Omental fat pad (tissue), 3 donors: ENCODE measurements at regions not wholly inside any gene's neighbourhood (a gene's known extent, or its start where the extent isn't known, plus 50 kb on each side); places are given as distances from the start of the nearest gene placed in this dataset.

Experiments
- ATAC-seq: fragments of 150-250 bp; one replicate; pipeline ENCODE4 v1.9.1; 2016; ENCODE audit warnings: mild to moderate bottlenecking, moderate library complexity; ENCODE audit not compliant: low FRiP score
- DNase-seq: peaks from one replicate; pipeline ENCODE4 v3.0.0-alpha.2; 2019; ENCODE audit warnings: low spot score
- CTCF ChIP-seq, 3 donors: fragments of 450-650 bp; IDR thresholded peaks; one replicate each; pipeline ENCODE4 v1.5.1; 2016 to 2017; ENCODE audit warnings: antibody characterized with exemption in 3 of 3, mild to moderate bottlenecking in 3 of 3, moderate library complexity in 2 of 3

- ATAC-seq (no peak), DNase-seq (no peak)
- no peak for TF ChIP-seq CTCF (IDR thresholded peaks at IDR 0.05)
Observed at GRCh38 chrX:46279214-46279924, 265.9 kb downstream of the ZNF674 start.

GRCh38 chrX:46278572-46278971 is 266.6 kb downstream of the ZNF674 start:
- ATAC-seq (no peak), DNase-seq (no peak)
- TF ChIP-seq CTCF (IDR thresholded peaks at IDR 0.05): no peak

GRCh38 chrX:46268412-46268811 is 276.8 kb downstream of the ZNF674 start:
- TF ChIP-seq CTCF (IDR thresholded peaks at IDR 0.05): no peak
- DNase-seq (no peak), ATAC-seq (no peak)

- DNase-seq (no peak), ATAC-seq (no peak)
- no peak for TF ChIP-seq CTCF (IDR thresholded peaks at IDR 0.05)
Observed at GRCh38 chrX:46263494-46263893, 281.7 kb downstream of the ZNF674 start.

GRCh38 chrX:46262304-46262703 is 282.9 kb downstream of the ZNF674 start:
- no peak for DNase-seq
- no peak for ATAC-seq
- TF ChIP-seq CTCF (IDR thresholded peaks at IDR 0.05): no peak

DNA sequence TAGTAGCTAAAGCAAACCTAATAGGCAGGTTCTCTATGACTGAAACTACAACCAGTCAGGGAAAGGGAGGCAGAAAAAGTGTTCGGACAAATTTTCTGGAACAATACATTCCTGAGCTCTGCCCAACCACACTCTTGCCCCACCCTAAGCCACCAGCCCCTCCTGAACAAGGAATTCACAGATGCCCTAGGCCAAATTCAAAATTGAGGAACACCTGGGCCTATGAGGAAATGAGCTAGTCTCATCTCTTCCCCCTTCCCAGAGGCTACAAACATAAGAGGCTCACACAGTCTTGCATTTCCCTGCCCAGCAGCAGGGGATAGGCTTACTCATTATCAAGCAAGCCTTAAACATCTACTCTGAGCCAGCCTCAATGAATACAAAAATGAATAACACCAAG is 284.7 kb downstream of the ZNF674 start:
- DNase-seq: no peak
- TF ChIP-seq CTCF (IDR thresholded peaks at IDR 0.05): no peak
- ATAC-seq: no peak

- TF ChIP-seq CTCF (IDR thresholded peaks at IDR 0.05): no peak
- no peak for ATAC-seq
- no peak for DNase-seq
Observed at GRCh38 chrX:46258356-46258755, 286.9 kb downstream of the ZNF674 start.
